HUDEP-2 (cell line): ENCODE measurements at regions not wholly inside any gene's neighbourhood (a gene's known extent, or its start where the extent isn't known, plus 50 kb on each side); places are given as distances from the start of the nearest gene placed in this dataset.
"Not testable (repeated sequence)": the region's sequence is repeated elsewhere in the genome, so short reads cannot be mapped to it uniquely, and the experiment has no call there.

Experiments
- DNase-seq, 76 experiments: peaks; one replicate each; lab custom pipeline; 2025; ENCODE audit not compliant: unreplicated experiment in 76 of 76; lab: John Stamatoyannopoulos, UW

DNA sequence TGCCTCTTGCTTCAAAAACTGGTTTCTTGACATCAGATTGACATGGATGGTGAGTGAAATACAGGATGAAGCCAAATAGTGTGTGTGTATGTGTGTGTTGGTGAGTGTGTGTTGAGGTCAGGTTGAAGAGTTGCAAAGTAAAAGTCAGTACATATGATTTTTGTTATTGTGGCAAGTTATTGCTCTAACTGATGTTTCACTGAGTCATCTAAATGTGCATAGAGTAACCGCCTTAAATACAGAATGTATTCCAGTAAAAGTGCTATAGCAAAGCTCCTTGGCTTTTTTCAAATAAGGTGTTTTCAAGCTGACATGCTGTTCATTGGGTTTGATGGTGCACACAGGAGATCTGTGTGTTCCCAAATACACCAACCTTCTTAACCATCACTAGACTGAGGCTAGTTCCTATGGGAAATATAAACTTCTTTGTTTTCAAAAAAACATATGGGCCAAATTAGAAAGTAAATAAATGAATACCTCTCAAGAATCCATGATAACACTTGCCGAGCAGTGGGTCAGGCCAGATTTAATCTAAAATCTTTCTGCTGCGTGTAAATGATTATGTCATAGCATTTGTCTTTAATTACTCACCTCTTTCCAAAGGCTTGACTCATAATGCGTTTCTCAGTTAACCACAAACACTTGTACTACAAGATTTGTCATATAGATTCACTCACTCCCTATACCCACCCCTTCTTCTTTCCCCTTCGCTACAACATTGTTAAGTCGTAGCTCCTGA is 151.1 kb downstream of the LYPLAL1 start:
- peak in 1 of 76 experiments; percentile 8 for DNase-seq

DNA sequence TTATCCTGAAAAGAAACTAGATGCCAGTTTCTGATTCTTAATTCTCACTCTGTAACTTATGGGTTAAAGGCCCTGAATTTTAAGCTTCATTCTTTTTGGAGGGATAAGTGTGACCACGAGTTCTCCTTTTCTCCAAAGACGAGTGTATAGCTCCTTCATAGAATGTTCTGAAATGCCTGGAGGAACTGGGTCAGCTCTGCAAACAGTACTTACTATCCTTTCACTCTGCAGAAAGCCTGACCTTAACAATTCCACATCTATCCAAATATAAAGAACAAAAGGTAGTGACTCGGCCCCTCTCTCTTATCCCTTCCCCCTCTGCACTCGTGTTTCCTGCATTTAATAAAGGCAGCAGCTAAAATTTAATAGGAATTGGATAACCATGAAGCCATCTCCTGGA is 150.5 kb downstream of the LYPLAL1 start:
- DNase-seq, result no peak

DNA sequence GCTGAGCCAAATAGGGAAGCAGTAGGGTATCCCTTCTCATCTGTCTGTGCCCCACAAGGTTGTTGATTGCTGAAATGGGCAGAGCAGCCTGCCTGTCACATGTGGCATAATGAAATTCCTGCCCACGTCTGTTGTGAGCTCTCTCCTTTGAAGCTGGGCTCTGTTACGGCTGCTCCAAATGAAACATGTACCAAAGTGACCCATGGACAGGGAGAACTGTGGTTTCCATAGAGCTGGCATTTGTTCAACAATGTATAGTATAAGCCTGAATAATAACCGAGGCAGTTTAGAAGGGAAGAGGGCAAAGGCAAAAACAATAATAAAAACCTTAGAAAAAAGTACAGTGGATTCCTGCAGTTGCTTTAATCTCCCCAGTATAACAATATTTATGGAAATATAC is 149.7 kb downstream of the LYPLAL1 start:
- no peak for DNase-seq

DNA sequence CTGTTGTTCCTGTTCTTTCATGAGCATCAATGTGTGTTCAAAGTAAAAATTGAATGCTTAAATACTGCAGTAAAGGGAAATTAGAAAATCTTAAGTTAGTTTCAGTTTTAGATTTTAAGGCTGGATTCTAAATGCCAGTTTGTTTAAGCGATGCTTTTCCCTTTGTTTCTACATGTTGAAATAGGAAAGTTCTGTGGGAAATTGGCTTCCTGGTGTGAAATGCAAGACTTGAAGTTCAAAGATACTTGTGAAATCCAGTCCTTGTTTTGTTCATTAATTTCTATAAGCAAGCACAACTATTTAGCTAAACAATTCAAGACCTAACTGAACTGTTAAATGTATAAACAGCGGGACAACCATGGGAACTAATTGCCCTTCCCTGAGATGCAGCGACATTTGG is 149.1 kb downstream of the LYPLAL1 start:
- DNase-seq, result no peak

DNA sequence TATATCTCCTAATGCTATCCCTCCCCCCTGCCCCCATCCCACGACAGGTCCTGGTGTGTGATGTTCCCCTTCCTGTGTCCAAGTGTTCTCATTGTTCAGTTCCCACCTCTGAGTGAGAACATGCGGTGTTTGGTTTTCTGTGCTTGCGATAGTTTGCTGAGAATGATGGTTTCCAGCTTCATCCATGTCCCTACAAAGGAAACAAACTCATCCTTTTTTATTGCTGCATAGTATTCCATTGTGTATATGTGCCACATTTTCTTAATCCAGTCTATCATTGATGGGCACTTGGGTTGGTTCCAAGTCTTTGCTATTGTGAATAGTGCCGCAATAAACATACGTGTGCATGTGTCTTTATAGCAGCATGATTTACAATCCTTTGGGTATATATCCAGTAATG is 146.9 kb downstream of the LYPLAL1 start:
- not testable (repeated sequence) for DNase-seq

DNA sequence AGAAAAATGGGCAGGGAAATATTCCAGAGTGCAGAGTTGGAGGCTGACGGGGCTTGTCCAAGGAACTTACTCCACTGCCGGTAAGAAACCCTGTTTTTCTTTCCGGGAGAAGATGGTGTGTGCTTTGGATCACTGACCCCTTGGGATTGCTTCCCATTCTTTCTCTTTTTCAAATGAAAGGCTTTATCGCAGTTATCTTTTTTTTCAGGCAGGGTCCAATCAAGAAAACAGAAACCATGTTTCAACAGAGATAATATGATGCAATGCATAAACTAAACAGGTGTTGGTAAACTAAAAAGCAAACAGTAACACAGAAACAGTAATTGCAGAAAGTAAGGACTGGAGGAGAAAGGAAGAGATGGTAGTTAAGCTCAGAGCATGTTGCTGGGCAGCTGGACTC is 145.1 kb downstream of the LYPLAL1 start:
- no peak for DNase-seq

DNA sequence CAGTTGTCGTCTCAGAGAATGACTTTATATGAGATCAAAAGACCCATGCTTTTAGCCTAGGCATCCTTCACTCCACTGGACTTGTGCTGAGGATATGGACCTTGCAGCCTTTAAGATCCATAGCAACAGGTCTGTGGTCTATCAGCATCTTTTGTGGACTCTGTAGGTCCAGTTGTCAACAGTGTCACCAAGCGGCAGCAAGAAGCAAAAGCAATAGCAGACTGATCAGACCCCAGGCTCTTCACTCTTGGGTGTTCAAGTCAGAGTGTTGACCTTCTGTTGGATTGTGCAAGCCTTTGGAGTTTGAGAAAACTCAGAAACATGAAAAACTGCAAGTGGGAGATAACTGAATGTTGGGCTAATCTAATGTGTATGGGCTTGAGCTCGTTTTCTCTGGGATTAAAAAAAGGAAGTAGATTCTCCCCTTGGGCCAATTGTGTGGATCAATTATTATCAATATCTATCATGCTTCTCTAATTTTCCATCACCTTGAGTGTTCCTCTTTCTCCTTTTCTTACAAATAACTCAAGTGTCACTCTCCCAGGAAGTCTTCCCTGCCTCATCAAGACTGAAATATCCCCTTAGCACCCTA is 144.2 kb downstream of the LYPLAL1 start:
- peak in 1 of 76 experiments; percentile 1 for DNase-seq

DNA sequence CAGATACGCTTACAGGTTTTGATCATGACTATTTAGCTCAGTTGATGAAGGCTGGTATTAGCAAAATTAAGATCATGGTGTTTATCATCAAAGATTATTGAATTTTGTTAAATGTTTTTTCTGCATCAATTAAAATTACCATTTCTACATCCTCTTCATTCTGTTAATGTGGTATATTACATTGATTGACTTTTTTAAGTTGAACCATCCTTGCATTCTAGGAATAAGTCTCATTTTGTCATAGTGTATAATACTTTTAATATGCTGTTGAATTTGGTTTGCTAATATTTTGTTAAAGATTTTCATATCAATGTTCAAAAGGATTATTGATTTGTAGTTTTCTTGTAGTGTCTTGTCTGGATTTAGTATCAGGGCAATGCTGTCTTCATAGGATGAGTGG is 142.4 kb downstream of the LYPLAL1 start:
- no peak for DNase-seq

DNA sequence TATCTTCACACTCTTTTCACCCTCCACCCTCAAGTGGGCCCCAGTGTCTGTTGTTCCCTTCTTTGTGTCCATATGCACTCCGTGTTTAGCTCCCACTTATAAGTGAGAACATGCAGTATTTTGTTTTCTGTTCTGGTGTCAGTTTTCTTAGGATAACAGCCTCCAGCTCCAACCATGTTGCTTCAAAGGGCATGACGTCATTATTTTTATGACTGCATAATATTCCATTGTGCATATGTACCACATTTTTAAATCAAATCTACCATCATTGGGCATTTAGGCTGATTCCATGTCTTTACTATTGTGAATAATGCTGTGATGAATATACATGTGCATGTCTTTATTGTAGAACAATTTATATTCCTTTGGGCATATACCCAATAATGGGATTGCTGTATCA is 140.3 kb downstream of the LYPLAL1 start:
- no peak for DNase-seq

DNA sequence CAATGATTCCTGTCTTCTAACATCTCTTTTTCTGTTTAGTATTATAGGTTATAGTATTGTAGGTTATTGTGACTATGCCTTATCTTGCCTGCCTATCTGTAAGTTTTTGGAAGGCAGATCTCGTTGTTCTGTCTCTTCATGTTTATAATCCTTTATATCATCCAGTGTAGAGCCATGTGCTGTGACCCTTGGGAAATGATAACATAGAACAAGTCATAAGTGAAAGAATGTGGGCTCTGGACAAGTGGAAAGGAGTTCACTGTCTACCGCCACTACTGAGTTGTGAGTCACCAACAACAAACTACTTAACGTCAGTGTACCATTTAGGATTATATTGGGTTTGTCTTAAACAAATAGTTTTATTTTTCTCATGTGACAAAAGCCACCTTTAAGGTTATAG is 139.3 kb downstream of the LYPLAL1 start:
- no peak for DNase-seq

DNA sequence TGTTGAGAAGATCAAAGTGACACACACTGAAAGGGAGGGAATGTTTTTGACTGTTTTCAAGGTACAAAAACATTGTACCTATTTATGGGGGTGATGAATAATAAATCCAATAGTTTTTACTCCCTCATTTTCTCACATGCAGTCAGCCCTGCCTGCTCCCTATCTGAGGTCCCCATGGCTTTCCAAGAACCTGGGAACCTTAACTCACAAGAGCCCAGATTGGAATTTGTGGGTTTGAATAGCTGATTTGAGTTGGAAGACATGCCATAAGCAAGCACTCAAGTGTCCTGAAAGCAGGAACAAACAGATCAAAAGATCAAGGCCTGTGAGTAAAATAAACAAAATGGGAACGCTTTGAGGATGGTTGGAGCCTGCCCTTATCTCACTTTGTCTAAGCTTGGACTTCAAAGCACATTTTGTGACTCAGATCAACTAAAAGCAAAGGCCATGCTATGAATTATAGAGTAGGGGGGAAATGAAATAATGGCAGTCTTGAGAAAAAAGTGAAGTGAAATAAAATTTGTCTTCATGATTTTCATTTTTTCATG is 136.6 kb downstream of the LYPLAL1 start:
- no peak for DNase-seq

DNA sequence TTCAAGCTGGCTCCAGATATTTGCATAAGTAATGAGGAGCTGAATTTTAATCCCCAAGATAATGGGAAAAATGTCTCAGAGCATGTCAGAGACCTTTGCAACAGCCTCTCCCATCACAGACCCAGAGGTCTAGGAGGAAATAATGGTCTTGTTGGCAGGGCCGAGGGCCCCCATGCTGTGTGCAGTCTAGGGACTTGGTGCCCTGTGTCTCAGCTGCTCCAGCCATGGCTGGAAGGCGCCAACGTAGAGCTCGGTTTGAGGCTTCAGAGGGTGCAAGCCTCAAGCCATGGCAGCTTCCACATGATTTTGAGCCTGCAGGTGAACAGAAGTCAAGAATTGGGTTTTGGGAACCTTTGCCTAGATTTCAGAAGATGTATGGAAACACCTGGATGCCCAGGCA is 134.7 kb downstream of the LYPLAL1 start:
- no peak for DNase-seq

DNA sequence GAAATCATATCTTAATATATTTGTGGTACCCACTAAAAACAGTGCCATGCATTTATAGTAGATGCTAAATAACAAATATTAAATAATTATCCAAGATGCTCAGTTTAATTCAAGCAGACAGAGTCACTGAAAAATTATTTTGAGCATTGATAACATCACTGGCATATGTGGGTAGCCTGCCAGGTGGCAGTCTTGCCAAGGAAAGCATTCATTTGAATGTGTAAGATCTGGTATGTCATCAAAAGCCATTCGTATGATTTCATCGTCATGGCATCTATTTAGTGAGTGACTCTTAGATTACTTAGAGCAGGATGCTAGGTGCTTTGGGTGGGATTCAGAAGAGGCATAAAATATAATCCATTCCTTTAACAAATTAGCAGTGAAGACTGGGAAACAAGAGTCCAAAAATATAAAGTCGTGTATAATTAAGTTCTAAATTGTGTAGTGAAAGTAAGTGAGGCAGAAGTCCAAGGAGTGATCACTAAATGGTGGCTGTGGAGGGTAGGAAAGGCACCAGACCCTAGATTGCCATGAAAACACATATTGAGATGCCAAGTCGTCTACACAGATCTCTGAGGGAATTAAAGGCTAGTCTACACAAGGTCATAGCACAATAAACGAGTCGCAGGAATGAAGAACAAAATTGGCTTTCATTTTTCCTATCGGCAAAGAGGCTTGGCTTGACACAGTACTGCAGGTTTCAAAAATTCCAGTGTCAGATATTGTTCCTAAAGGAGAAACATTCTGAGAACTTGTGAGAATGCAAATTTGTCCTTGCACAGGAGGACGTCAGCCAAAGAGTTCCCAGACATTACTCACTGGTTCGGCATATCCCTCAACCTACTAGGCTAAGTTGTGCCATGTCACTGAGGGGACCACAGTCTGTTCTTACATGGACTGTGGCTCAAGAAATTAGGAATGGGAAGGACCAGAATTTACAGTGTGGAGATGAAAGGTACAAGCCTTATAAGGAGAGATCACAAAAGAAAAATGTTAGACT is 130.8 kb downstream of the LYPLAL1 start:
- DNase-seq, result no peak

DNA sequence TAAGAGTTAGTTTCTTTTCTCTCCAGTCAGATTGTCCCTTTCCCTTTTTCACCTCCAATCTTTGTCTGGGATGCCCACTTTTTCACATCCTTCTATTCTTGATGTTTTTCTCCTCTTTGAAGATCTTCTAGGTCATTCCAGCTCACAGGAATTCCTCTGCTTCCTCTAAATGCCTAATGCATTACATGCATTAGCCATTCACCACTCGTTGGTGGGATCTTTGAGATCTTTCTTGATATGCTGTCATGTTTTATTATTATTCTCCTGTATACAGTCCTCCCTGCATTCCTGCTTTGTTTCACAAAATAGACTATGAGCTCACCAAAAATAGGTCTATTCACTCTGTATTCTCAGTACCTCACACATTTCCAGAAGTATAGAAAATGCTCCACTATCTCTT is 129.0 kb downstream of the LYPLAL1 start:
- no peak for DNase-seq

DNA sequence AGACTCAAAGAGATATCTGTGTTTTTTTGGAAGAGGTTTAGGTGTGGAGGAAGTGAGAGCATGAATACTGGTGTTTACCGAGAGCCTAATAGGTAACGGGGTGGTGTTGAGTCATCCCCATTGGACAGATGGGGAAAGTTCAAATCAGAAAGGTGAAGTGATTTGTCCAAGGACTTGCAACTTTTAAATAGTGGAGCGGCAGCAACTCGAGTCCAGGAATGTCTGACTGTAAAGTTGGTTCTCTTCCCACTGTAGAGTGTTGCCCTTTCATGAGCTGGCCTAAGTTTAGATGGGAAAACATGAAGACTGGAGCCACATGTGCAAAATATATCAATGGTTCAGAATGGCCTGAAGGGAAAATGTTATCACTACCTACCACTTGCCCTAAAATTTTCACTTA is 125.7 kb downstream of the LYPLAL1 start:
- DNase-seq, result no peak

DNA sequence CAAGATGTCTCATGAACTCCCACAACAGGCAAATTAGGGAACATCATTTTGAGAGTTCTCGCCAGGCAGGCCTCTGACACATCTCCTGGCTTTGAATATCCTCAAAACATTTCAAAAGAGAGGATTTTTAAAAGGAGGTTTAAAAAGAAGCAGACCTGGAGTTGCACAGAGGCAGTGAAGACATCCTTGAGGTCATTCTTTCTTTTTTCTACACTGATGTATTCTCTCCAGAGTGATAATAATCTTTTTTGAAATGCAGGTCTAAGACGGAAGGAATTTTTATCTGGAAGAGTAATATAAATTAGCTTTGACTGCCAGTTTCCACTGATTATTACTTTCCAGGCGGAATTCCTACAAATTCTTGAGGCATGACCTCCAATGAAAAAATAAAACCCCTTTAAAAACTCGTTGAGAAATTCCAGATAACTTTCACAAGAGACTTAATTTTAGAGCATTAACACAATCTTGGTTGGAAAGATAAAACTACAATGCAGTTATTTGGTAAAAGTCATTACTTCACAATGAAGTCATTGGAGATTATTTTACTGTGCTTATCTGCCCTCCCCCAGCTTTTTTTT is 125.0 kb downstream of the LYPLAL1 start:
- DNase-seq, result no peak

DNA sequence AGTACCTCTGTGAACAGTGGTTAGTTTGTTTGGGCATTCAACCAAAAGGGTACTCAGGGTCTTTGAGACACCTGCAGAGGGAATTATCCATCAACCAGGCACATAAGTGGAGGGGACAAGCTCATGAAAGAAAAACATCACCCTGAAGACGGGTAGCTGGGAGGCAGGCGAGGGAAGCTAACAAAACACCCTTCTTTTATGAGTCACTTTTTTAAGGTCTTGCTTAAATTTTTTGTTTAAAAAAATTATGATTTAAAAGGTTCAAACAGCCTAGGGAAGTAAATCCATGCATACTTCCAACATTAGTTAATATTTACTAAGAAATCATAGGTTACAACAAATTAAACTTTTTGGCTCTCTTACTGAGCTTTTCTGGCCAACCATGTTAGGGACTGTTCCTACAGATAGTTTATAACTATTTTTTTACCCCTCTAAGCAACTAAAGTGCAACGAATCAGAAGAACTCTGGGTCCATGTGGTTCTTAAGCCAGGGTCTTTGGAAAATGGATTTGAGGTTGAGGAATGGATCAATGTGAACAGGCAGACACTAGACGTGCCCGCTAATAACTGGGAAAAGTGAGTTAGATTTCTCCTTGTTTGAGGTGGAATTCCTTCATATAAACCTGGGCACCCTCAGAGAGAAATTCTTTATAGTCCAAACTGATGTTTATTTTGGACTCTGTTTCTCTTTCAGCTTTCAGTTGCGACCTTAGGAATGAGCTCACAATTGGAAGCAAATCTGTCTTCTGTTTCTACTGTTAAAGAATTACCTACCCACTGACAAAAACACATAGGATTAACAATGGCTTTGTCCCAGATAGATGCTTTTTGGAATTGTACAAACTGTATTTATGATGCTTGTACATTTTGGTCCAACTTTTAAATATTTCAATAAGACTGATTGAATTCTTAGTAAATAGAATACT is 123.0 kb downstream of the LYPLAL1 start:
- DNase-seq, result no peak

DNA sequence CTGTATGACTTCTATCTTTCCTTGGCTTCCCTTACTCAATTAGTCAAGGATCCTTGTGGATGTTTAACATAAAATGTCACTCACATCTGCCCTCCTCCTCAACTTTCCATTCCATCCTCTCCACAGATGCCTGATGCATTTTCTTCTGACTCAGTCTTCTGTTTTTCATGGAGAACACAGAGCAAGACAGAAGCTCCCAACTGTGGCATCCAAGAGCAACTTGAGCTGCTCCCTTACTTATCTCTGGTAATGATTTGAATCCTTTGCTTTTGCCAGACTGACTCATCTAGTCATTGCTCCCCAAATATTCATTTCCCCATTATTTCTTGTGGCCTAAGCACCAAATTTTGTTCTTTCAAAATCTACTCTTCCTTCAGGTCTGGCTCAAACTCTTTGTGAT is 120.6 kb downstream of the LYPLAL1 start:
- DNase-seq, result no peak

DNA sequence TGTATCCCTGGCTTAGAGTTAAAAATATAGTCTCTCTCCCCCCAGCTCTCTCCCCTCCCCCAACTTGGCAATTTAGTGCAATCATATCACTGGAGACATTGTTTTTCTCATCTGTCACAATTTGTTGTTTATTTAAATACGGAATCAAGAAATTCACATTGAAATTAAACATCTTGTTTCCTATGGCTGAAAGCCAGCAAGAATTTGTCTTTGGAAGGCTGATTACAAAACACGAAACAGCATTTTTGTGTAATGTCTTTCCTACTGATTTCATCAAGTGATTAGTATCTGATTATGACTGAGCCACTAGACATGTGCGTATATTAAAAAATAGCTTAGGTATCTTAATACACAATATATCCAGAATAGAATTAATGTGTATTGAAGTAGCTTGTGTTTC is 119.7 kb downstream of the LYPLAL1 start:
- DNase-seq, result no peak

DNA sequence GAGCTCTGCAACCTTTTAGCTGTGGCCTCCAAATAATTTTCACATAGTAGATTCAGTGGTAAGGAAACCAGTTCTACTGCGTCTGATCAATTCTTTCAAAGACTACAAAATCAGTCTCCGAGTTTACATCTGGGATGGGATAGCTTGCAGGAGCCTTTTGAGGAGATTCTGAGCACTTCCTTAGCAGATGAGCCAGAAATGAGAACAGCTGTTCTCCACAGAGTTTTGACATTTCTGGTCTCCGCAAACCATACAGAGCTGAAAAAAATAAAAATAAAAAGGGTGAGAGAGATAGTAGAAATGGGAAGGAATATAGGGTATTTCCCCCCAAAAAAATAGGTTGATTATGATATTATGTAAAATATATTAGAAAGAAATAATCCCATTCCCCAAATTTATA is 119.3 kb downstream of the LYPLAL1 start:
- no peak for DNase-seq
